NB4 (cell line): ENCODE measurements at regions not wholly inside any gene's neighbourhood (a gene's known extent, or its start where the extent isn't known, plus 50 kb on each side); places are given as distances from the start of the nearest gene placed in this dataset.
"Not testable (repeated sequence)": the region's sequence is repeated elsewhere in the genome, so short reads cannot be mapped to it uniquely, and the experiment has no call there.

Experiments
- DNase-seq: peaks from one replicate; pipeline ENCODE4 v3.0.0; 2010; ENCODE audit warnings: low read depth
- H3K4me3 ChIP-seq: one replicate; pipeline ENCODE4 v1.5.1; 2011; ENCODE audit warnings: mild to moderate bottlenecking, low read depth, low read length, moderate library complexity
- MAX ChIP-seq: IDR thresholded peaks from 2 replicates; pipeline ENCODE4 v1.6.1; 2011; ENCODE audit warnings: low read depth, low read length
- MYC ChIP-seq: IDR thresholded peaks from 2 replicates; pipeline ENCODE4 v1.6.1; 2011; ENCODE audit warnings: low read depth, low read length
- POLR2A ChIP-seq: IDR thresholded peaks from 2 replicates; pipeline ENCODE4 v1.6.1; 2011; ENCODE audit warnings: mild to moderate bottlenecking; ENCODE audit not compliant: insufficient read length; ENCODE audit errors: extremely low read depth
- TF ChIP-seq, protein P1 (sequence below): IDR thresholded peaks from one replicate; pipeline ENCODE4 v1.5.1; 2012; ENCODE audit warnings: low read depth, low read length

GRCh38 chr9:78714576-78714975 lies 417.7 kb downstream of the PSAT1 start:
- H3K4me3 ChIP-seq: no peak overlapping the region
- no peak for DNase-seq
- no peak for TF ChIP-seq MYC
- TF ChIP-seq, protein P1, sequence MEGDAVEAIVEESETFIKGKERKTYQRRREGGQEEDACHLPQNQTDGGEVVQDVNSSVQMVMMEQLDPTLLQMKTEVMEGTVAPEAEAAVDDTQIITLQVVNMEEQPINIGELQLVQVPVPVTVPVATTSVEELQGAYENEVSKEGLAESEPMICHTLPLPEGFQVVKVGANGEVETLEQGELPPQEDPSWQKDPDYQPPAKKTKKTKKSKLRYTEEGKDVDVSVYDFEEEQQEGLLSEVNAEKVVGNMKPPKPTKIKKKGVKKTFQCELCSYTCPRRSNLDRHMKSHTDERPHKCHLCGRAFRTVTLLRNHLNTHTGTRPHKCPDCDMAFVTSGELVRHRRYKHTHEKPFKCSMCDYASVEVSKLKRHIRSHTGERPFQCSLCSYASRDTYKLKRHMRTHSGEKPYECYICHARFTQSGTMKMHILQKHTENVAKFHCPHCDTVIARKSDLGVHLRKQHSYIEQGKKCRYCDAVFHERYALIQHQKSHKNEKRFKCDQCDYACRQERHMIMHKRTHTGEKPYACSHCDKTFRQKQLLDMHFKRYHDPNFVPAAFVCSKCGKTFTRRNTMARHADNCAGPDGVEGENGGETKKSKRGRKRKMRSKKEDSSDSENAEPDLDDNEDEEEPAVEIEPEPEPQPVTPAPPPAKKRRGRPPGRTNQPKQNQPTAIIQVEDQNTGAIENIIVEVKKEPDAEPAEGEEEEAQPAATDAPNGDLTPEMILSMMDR: no peak

- H3K4me3 ChIP-seq, DNase-seq: not testable (repeated sequence)
Observed at GRCh38 chr9:78719029-78719428, 422.1 kb downstream of the PSAT1 start.

GRCh38 chr9:78724896-78725295 lies 428.0 kb downstream of the PSAT1 start:
- DNase-seq: no peak
- TF ChIP-seq, protein P1: no peak
- no peak for TF ChIP-seq POLR2A
- H3K4me3 ChIP-seq: no peak overlapping the region

GRCh38 chr9:78725503-78725902 lies 428.6 kb downstream of the PSAT1 start:
- TF ChIP-seq, protein P1: no peak
- H3K4me3 ChIP-seq: no peak overlapping the region
- no peak for DNase-seq

- no peak overlapping the region for H3K4me3 ChIP-seq
- TF ChIP-seq, protein P1: no peak
- no peak for DNase-seq
Observed at GRCh38 chr9:78745331-78745730, 448.4 kb downstream of the PSAT1 start.

GRCh38 chr9:78746010-78746409 lies 449.1 kb downstream of the PSAT1 start:
- DNase-seq: no peak
- TF ChIP-seq MAX (no peak), MYC (no peak)
- TF ChIP-seq, protein P1: no peak
- no peak overlapping the region for H3K4me3 ChIP-seq

DNA sequence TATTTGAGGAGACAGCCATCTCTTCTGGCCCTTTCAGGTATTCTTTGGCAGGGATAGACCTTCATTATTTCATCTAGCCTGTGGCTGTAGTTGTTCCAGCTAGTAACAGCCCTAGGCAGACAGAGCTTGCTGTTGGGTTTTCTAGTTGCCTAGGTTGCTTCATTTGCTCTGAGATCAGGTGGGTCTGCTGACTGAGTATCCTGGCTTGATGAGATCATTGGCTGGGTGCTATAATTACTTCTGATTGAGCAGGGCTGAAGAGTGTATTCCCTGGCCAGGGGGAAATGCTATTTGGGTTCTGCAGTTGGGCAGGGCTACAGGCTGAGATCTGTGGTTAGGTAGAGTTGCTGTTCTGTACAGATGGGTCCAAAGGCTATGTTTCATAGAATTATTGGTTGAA lies 456.1 kb downstream of the PSAT1 start:
- no peak for DNase-seq

More for the DNA sequence above, 456.1 kb downstream of the PSAT1 start:
- no peak for TF ChIP-seq POLR2A
- no peak for TF ChIP-seq MAX
- TF ChIP-seq MYC: no peak
- TF ChIP-seq, protein P1: no peak
- H3K4me3 ChIP-seq: no peak overlapping the region
